H1 (cell line): ENCODE measurements at regions not wholly inside any gene's neighbourhood (a gene's known extent, or its start where the extent isn't known, plus 50 kb on each side); places are given as distances from the start of the nearest gene placed in this dataset.

Source experiments
- CTCF ChIA-PET: fragments of 300-600 bp; sonication (Branson Sonifier 250); formaldehyde crosslinking; loops from one replicate; lab custom pipeline; 2021; ENCODE audit not compliant: partially characterized antibody; lab: Charles Lee
- POLR2A ChIA-PET: fragments of 300-600 bp; sonication (Branson Sonifier 250); formaldehyde crosslinking; loops from one replicate; lab custom pipeline; 2021; ENCODE audit warnings: inconsistent platforms; ENCODE audit not compliant: partially characterized antibody; lab: Charles Lee
- DNase-seq, 2 experiments: peaks; one replicate each; pipeline versions ENCODE4 v3.0.0 to v3.0.0-alpha.2; 2010 to 2022; ENCODE audit warnings: low spot score in 2 of 2, low read depth in 1 of 2, mixed read lengths in 1 of 2
- FAIRE-seq: peaks from 2 replicates; lab custom pipeline; 2011; peaks lifted over from hg19 to GRCh38; lab: Jason Lieb, UNC
- H2AFZ ChIP-seq: 2 replicates; pipeline ENCODE4 v1.8.1; 2012; ENCODE audit warnings: low read length, inconsistent platforms
- H2AK5ac ChIP-seq: 2 replicates; pipeline ENCODE4 v1.6.1; 2013; ENCODE audit warnings: low read depth, low read length
- H2BK120ac ChIP-seq: replicated peaks from 2 replicates; pipeline ENCODE3; 2013; ENCODE audit warnings: low read depth, low read length, inconsistent platforms
- H2BK12ac ChIP-seq: 2 replicates; pipeline ENCODE4 v1.6.1; 2013; ENCODE audit warnings: low read depth, low read length
- H2BK15ac ChIP-seq: 2 replicates; pipeline ENCODE4 v1.6.1; 2013; ENCODE audit warnings: low read length
- H2BK20ac ChIP-seq: 2 replicates; pipeline ENCODE4 v1.6.1; 2013; ENCODE audit warnings: low read length
- H2BK5ac ChIP-seq: 2 replicates; pipeline ENCODE4 v1.6.1; 2013; ENCODE audit warnings: low read depth, low read length
- H3K14ac ChIP-seq: 2 replicates; pipeline ENCODE4 v1.6.1; 2013; ENCODE audit warnings: inconsistent platforms; ENCODE audit not compliant: insufficient read length
- H3K18ac ChIP-seq: 2 replicates; pipeline ENCODE4 v1.6.1; 2013; ENCODE audit warnings: low read length; ENCODE audit errors: extremely low read depth
- H3K23ac ChIP-seq: 2 replicates; pipeline ENCODE4 v1.6.1; 2013; ENCODE audit warnings: inconsistent platforms; ENCODE audit not compliant: insufficient read length
- H3K23me2 ChIP-seq: 2 replicates; pipeline ENCODE4 v1.6.1; 2013; ENCODE audit warnings: low read depth, low read length
- H3K27ac ChIP-seq: 2 replicates; pipeline ENCODE4 v1.6.1; 2011; ENCODE audit warnings: low read depth, low read length, inconsistent platforms
- H3K27me3 ChIP-seq, 4 experiments: replicated peaks in 1 of 4; 1 replicate in 1 of 4; 2 replicates in 3 of 4; pipeline versions ENCODE4 v1.6.1 to v1.8.1; 2011 to 2013; ENCODE audit warnings: low read length in 3 of 4, mild to moderate bottlenecking in 3 of 4, inconsistent platforms in 2 of 4, mixed read lengths in 2 of 4, moderate library complexity in 1 of 4; ENCODE audit not compliant: control insufficient read depth in 3 of 4, insufficient read depth in 3 of 4; ENCODE audit errors: extremely low read depth in 1 of 4
- H3K36me3 ChIP-seq, 4 experiments: 2 replicates each; pipeline versions ENCODE4 v1.6.1 to v1.8.1; 2011 to 2013; ENCODE audit warnings: mild to moderate bottlenecking in 4 of 4, low read length in 3 of 4, moderate library complexity in 2 of 4, control low read depth in 1 of 4, inconsistent platforms in 1 of 4; ENCODE audit not compliant: insufficient read depth in 4 of 4, control insufficient read depth in 2 of 4
- H3K4ac ChIP-seq: replicated peaks from 2 replicates; pipeline ENCODE3; 2013; ENCODE audit warnings: low read length, low read depth, mixed read lengths, inconsistent platforms; ENCODE audit not compliant: insufficient read length
- H3K4me1 ChIP-seq, 4 experiments: replicated peaks in 1 of 4; 1 replicate in 1 of 4; 2 replicates in 3 of 4; pipeline versions ENCODE4 v1.6.1 to v1.8.1; 2011 to 2013; ENCODE audit warnings: low read length in 3 of 4, inconsistent platforms in 2 of 4, mixed read lengths in 1 of 4; ENCODE audit not compliant: insufficient read depth in 4 of 4, control insufficient read depth in 3 of 4
- H3K4me2 ChIP-seq, 2 experiments: 2 replicates each; pipeline versions ENCODE4 v1.6.1 to v1.8.1; 2011 to 2013; ENCODE audit warnings: low read depth in 2 of 2, low read length in 2 of 2, control low read depth in 1 of 2, inconsistent platforms in 1 of 2, mild to moderate bottlenecking in 1 of 2; ENCODE audit not compliant: insufficient read depth in 1 of 2
- H3K4me3 ChIP-seq, 4 experiments: fragments of 200-600, 300-600 bp in 1 of 4; sonication (generic), shearing (Covaris generic), sonication (Bioruptor Twin) in 1 of 4; 2 replicates each; pipeline versions ENCODE4 v1.5.1 to v1.8.1; 2011 to 2016; ENCODE audit warnings: low read length in 4 of 4, low read depth in 3 of 4, control low read depth in 2 of 4, inconsistent platforms in 2 of 4, mild to moderate bottlenecking in 2 of 4, mixed read lengths in 1 of 4, moderate library complexity in 1 of 4; ENCODE audit not compliant: insufficient read depth in 2 of 4; ENCODE audit errors: extremely low read depth in 1 of 4
- H3K56ac ChIP-seq: replicated peaks from 2 replicates; pipeline ENCODE3; 2013; ENCODE audit warnings: low read depth, mild to moderate bottlenecking, mixed read lengths, low read length, inconsistent platforms; ENCODE audit not compliant: insufficient read length
- H3K79me1 ChIP-seq: 2 replicates; pipeline ENCODE4 v1.6.1; 2013; ENCODE audit warnings: low read depth, low read length, control low read depth
- H3K79me2 ChIP-seq, 2 experiments: 2 replicates each; pipeline versions ENCODE4 v1.6.1 to v1.8.1; 2012 to 2013; ENCODE audit warnings: low read length in 2 of 2, mild to moderate bottlenecking in 2 of 2, inconsistent platforms in 1 of 2; ENCODE audit not compliant: insufficient read depth in 2 of 2, control insufficient read depth in 1 of 2
- H3K9ac ChIP-seq, 4 experiments: replicated peaks in 1 of 4; 1 replicate in 1 of 4; 2 replicates in 3 of 4; pipeline versions ENCODE4 v1.6.1 to v1.8.1; 2011 to 2013; ENCODE audit warnings: low read depth in 3 of 4, low read length in 3 of 4, control low read depth in 2 of 4, mild to moderate bottlenecking in 2 of 4, moderate library complexity in 2 of 4, inconsistent platforms in 1 of 4; ENCODE audit errors: extremely low read depth in 1 of 4
- H3K9me3 ChIP-seq, 2 experiments: 2 replicates each; pipeline versions ENCODE4 v1.6.1 to v1.8.1; 2012 to 2013; ENCODE audit warnings: mild to moderate bottlenecking in 2 of 2, moderate library complexity in 2 of 2, control low read depth in 1 of 2, inconsistent platforms in 1 of 2, low read depth in 1 of 2, low read length in 1 of 2, mixed read lengths in 1 of 2; ENCODE audit not compliant: insufficient read depth in 2 of 2
- H4K20me1 ChIP-seq, 2 experiments: replicated peaks in 1 of 2; 2 replicates each; pipeline versions ENCODE3 to v1.8.1; 2011 to 2013; ENCODE audit warnings: inconsistent platforms in 2 of 2, low read length in 2 of 2, mild to moderate bottlenecking in 1 of 2; ENCODE audit not compliant: insufficient read depth in 2 of 2, control insufficient read depth in 1 of 2
- H4K5ac ChIP-seq: 2 replicates; pipeline ENCODE4 v1.6.1; 2013; ENCODE audit warnings: low read length, low read depth, mixed read lengths, inconsistent platforms; ENCODE audit not compliant: insufficient read length
- H4K8ac ChIP-seq: 2 replicates; pipeline ENCODE4 v1.8.0; 2013; ENCODE audit warnings: mild to moderate bottlenecking, moderate library complexity, low read length, inconsistent platforms; ENCODE audit not compliant: insufficient read depth; ENCODE audit errors: extremely low read depth
- H4K91ac ChIP-seq: replicated peaks from 2 replicates; pipeline ENCODE3; 2013; ENCODE audit warnings: low read length, mixed read lengths, inconsistent platforms; ENCODE audit not compliant: insufficient read length
- ASH2L ChIP-seq: fragments of 200-600, 300-600 bp; sonication (generic); IDR thresholded peaks from one replicate; pipeline ENCODE4 v1.7.1; 2017; ENCODE audit warnings: low read length
- CBX8 ChIP-seq: fragments of 300-800, 300-1000 bp; sonication (generic); IDR thresholded peaks from 2 replicates; pipeline ENCODE4 v1.7.1; 2016; ENCODE audit warnings: low read depth, low read length, borderline replicate concordance
- CHD2 ChIP-seq: IDR thresholded peaks from 2 replicates; pipeline ENCODE4 v1.6.1; 2012; ENCODE audit warnings: low read length, improper control_type of control experiment
- CREB1 ChIP-seq: IDR thresholded peaks from 2 replicates; pipeline ENCODE4 v1.6.1; 2012; ENCODE audit warnings: inconsistent platforms
- HDAC6 ChIP-seq: IDR thresholded peaks from one replicate; pipeline ENCODE4 v1.7.1; 2012; ENCODE audit warnings: low read depth, mild to moderate bottlenecking, inconsistent platforms, low read length, moderate library complexity
- SP4 ChIP-seq: IDR thresholded peaks from 2 replicates; pipeline ENCODE4 v1.6.1; 2012; ENCODE audit warnings: low read length, inconsistent platforms
- TCF12 ChIP-seq: IDR thresholded peaks from 2 replicates; pipeline ENCODE4 v1.6.1; 2011; ENCODE audit warnings: low read depth, mild to moderate bottlenecking, low read length
- USF2 ChIP-seq: IDR thresholded peaks from 2 replicates; pipeline ENCODE4 v1.6.1; 2011; ENCODE audit warnings: low read length, improper control_type of control experiment
- WGBS, 2 experiments: shearing (Covaris generic) in 1 of 2; methylation state at CpG; one replicate each; pipeline versions ENCODE4 v1.1.6 to v1.1.7; 2013 to 2015; ENCODE audit warnings: low lambda C conversion rate in 2 of 2, mixed read lengths in 2 of 2, inconsistent platforms in 1 of 2, low coverage in 1 of 2, missing lambda C conversion rate in 1 of 2; ENCODE audit not compliant: insufficient replicate concordance in 2 of 2, insufficient coverage in 1 of 2, insufficient read length in 1 of 2; ENCODE audit errors: extremely low coverage in 1 of 2, missing lambda C conversion rate in 1 of 2; 5-methylcytosine and 5-hydroxymethylcytosine counted together

GRCh38 chr16:86953631-86954391, 363.4 kb downstream of the C16orf95 start:
- Histone ChIP-seq H3K9me3 (peaks cover 0 to 6% of the 10 kb centered on the region in 2 experiments; a peak in 1 of 4 replicates), H3K79me2 (no peaks in the 10 kb centered on the region), H3K4me2 (no peak overlapping the region), H2BK5ac (no peak overlapping the region; the same call in 1 of the 2 replicates), H2AK5ac (no peak overlapping the region), H2BK15ac (no peak overlapping the region; the same call in 1 of the 2 replicates), H3K14ac (no peak overlapping the region), H2BK20ac (no peak overlapping the region), H3K27me3 (no peaks in the 10 kb centered on the region), H3K4me3 (no peak overlapping the region), H4K8ac (peak overlapping the region; percentile 86), H4K91ac (no peak overlapping the region), H4K20me1 (peaks cover 0 to 4% of the 10 kb centered on the region in 2 experiments), H3K18ac (no peak overlapping the region; the same call in 1 of the 2 replicates), H2BK120ac (no peak overlapping the region), H2AFZ (peak overlapping the region; percentile 6; the same call in 1 of the 2 replicates), H2BK12ac (peak overlapping the region; percentile 84; the same call in 1 of the 2 replicates), H3K36me3 (no peaks in the 10 kb centered on the region), H4K5ac (peak overlapping the region; percentile 27), H3K4ac (no peak overlapping the region), H3K9ac (no peak overlapping the region), H3K56ac (no peak overlapping the region), H3K23ac (no peak overlapping the region), H3K79me1 (no peaks in the 10 kb centered on the region), H3K4me1 (peaks cover 0 to 6% (median 1%) of the 10 kb centered on the region in 4 experiments; a peak in 2 of 7 replicates), H3K23me2 (peaks cover 8% of the 10 kb centered on the region; the same call in 1 of the 2 replicates), H3K27ac (no peak overlapping the region)
- DNase-seq (no peak), FAIRE-seq (no peak)
- CTCF ChIA-PET, result interaction anchor here (0.7 to 1.4 kb wide), 4 partner anchors 53 to 123 kb away, joined by 3 to 5 read pairs (median 3); no protein-coding TSS in a partner anchor
- POLR2A ChIA-PET, result interaction anchor here (0.6 kb wide), 1 partner anchor 26 kb away, joined by 5 read pairs; no protein-coding TSS in a partner anchor
- 72% methylated on average over 25 of the region's 29 CpGs; no CpG with 5 or more reads in 1 of the 2 experiments for WGBS, 2 experiments
- TF ChIP-seq SP4, result no peak
- no peak for TF ChIP-seq CBX8
- no peak for TF ChIP-seq USF2
- no peak for TF ChIP-seq CHD2
- peak; percentile 67 for TF ChIP-seq ASH2L
- no peak for TF ChIP-seq TCF12
- TF ChIP-seq HDAC6, result no peak
- TF ChIP-seq CREB1, result no peak
